WTC11 (cell line): ENCODE measurements at regions not wholly inside any gene's neighbourhood (a gene's known extent, or its start where the extent isn't known, plus 50 kb on each side); places are given as distances from the start of the nearest gene placed in this dataset.

Source experiments
- ATAC-seq: fragments of 200-7000 bp; cut with Tn5 transposase; 2 replicates; pipeline ENCODE4 v1.10.0; 2021; ENCODE audit warnings: mild to moderate bottlenecking, moderate library complexity
- CTCF ChIA-PET: fragments of 300-600 bp; sonication (Branson Sonifier 250); formaldehyde crosslinking; loops from one replicate; lab custom pipeline; 2021; ENCODE audit warnings: antibody characterized with exemption; lab: Charles Lee
- POLR2A ChIA-PET: fragments of 350-600 bp; sonication (Branson Sonifier 250); formaldehyde crosslinking; loops from one replicate; lab custom pipeline; 2021; ENCODE audit warnings: antibody characterized with exemption; lab: Charles Lee
- DNase-seq: peaks from one replicate; pipeline ENCODE4 v3.0.0; 2021; ENCODE audit warnings: low spot score
- H3K27ac Mint-ChIP-seq: 2 replicates; pipeline ENCODE4 v1.8.0; 2021; ENCODE audit warnings: mixed read lengths
- H3K27me3 Mint-ChIP-seq: 2 replicates; pipeline ENCODE4 v1.8.0; 2021; ENCODE audit warnings: low read depth, mild to moderate bottlenecking, moderate library complexity, mixed read lengths
- H3K36me3 Mint-ChIP-seq: 2 replicates; pipeline ENCODE4 v1.8.0; 2021; ENCODE audit warnings: mixed read lengths
- H3K4me1 Mint-ChIP-seq: 2 replicates; pipeline ENCODE4 v1.8.0; 2022; ENCODE audit warnings: mixed read lengths
- H3K4me3 Mint-ChIP-seq: 2 replicates; pipeline ENCODE4 v1.8.0; 2021; ENCODE audit warnings: mild to moderate bottlenecking, moderate library complexity, mixed read lengths
- H3K9me3 Mint-ChIP-seq: 2 replicates; pipeline ENCODE4 v1.8.0; 2021; ENCODE audit warnings: mixed read lengths
- ATF1 ChIP-seq: sonication (generic); formaldehyde crosslinking; IDR thresholded peaks from 2 replicates; pipeline ENCODE4 v1.8.1; 2023; ENCODE audit warnings: mild to moderate bottlenecking, moderate library complexity, missing genetic modification reagents
- ATF2 ChIP-seq: sonication (generic); formaldehyde crosslinking; IDR thresholded peaks from 2 replicates; pipeline ENCODE4 v1.8.1; 2022; ENCODE audit warnings: low read depth, missing genetic modification reagents, borderline replicate concordance
- CBFB ChIP-seq: sonication (generic); formaldehyde crosslinking; IDR thresholded peaks from 2 replicates; pipeline ENCODE4 v1.8.1; 2022; ENCODE audit warnings: mild to moderate bottlenecking, low read depth, missing genetic modification reagents
- CTCF ChIP-seq: fragments of 200-600 bp; IDR thresholded peaks from 2 replicates; pipeline ENCODE4 v1.8.0; 2022; ENCODE audit warnings: antibody characterized with exemption
- E2F4 ChIP-seq: sonication (generic); formaldehyde crosslinking; IDR thresholded peaks from 2 replicates; pipeline ENCODE4 v1.8.1; 2022; ENCODE audit warnings: low read depth, mild to moderate bottlenecking, moderate library complexity, missing genetic modification reagents, borderline replicate concordance
- EMX1 ChIP-seq: fragments of 250-450 bp; sonication (Bioruptor Pico); IDR thresholded peaks from 2 replicates; pipeline ENCODE4 v1.8.0; 2021; ENCODE audit warnings: mild to moderate bottlenecking
- ETV6 ChIP-seq: sonication (generic); formaldehyde crosslinking; IDR thresholded peaks from 2 replicates; pipeline ENCODE4 v1.8.1; 2022; ENCODE audit warnings: mild to moderate bottlenecking, missing genetic modification reagents
- FOXP4 ChIP-seq: sonication (generic); formaldehyde crosslinking; IDR thresholded peaks from 2 replicates; pipeline ENCODE4 v1.8.0; 2022; ENCODE audit warnings: mild to moderate bottlenecking, missing genetic modification reagents
- HMGXB4 ChIP-seq: sonication (generic); formaldehyde crosslinking; IDR thresholded peaks from 2 replicates; pipeline ENCODE4 v1.8.1; 2023; ENCODE audit warnings: mild to moderate bottlenecking, moderate library complexity, missing genetic modification reagents
- JAZF1 ChIP-seq: fragments of 250-450 bp; sonication (Bioruptor Pico); IDR thresholded peaks from 2 replicates; pipeline ENCODE4 v1.9.0; 2021; ENCODE audit warnings: moderate library complexity, mild to moderate bottlenecking, inconsistent platforms
- KAT7 ChIP-seq: sonication (generic); formaldehyde crosslinking; IDR thresholded peaks from 2 replicates; pipeline ENCODE4 v1.8.1; 2023; ENCODE audit warnings: missing genetic modification reagents, mild to moderate bottlenecking, borderline replicate concordance
- MAX ChIP-seq: sonication (generic); formaldehyde crosslinking; IDR thresholded peaks from 2 replicates; pipeline ENCODE4 v1.8.0; 2022; ENCODE audit warnings: mild to moderate bottlenecking, missing genetic modification reagents
- MLX ChIP-seq: sonication (generic); formaldehyde crosslinking; IDR thresholded peaks from 2 replicates; pipeline ENCODE4 v1.8.1; 2023; ENCODE audit warnings: mild to moderate bottlenecking, missing genetic modification reagents, moderate library complexity
- MYBL2 ChIP-seq: sonication (generic); formaldehyde crosslinking; IDR thresholded peaks from 2 replicates; pipeline ENCODE4 v1.8.1; 2023; ENCODE audit warnings: mild to moderate bottlenecking, moderate library complexity, missing genetic modification reagents
- NFE2L1 ChIP-seq: sonication (generic); formaldehyde crosslinking; IDR thresholded peaks from 2 replicates; pipeline ENCODE4 v1.8.1; 2023; ENCODE audit warnings: missing genetic modification reagents
- NR1H2 ChIP-seq: sonication (generic); formaldehyde crosslinking; IDR thresholded peaks from 2 replicates; pipeline ENCODE4 v1.9.0; 2021; ENCODE audit warnings: mild to moderate bottlenecking, moderate library complexity, missing genetic modification reagents
- PRRX2 ChIP-seq: fragments of 250-450 bp; sonication (Bioruptor Pico); IDR thresholded peaks from 2 replicates; pipeline ENCODE4 v1.8.0; 2021; ENCODE audit warnings: mild to moderate bottlenecking
- SMAD4 ChIP-seq: sonication (generic); formaldehyde crosslinking; IDR thresholded peaks from 2 replicates; pipeline ENCODE4 v1.8.0; 2022; ENCODE audit warnings: mild to moderate bottlenecking, missing genetic modification reagents
- TP53 ChIP-seq: sonication (generic); formaldehyde crosslinking; IDR thresholded peaks from 2 replicates; pipeline ENCODE4 v1.8.1; 2023; ENCODE audit warnings: mild to moderate bottlenecking, missing genetic modification reagents
- USF1 ChIP-seq: sonication (generic); formaldehyde crosslinking; IDR thresholded peaks from 2 replicates; pipeline ENCODE4 v1.8.0; 2022; ENCODE audit warnings: mild to moderate bottlenecking, missing genetic modification reagents
- USF2 ChIP-seq: sonication (generic); formaldehyde crosslinking; IDR thresholded peaks from 2 replicates; pipeline ENCODE4 v1.8.1; 2023; ENCODE audit warnings: mild to moderate bottlenecking, missing genetic modification reagents, moderate library complexity
- ZMAT4 ChIP-seq: fragments of 250-450 bp; sonication (Bioruptor Pico); IDR thresholded peaks from 2 replicates; pipeline ENCODE4 v1.9.0; 2021; ENCODE audit warnings: mild to moderate bottlenecking
- ZNF263 ChIP-seq: sonication (generic); formaldehyde crosslinking; IDR thresholded peaks from 2 replicates; pipeline ENCODE4 v1.8.1; 2022; ENCODE audit warnings: low read depth, mild to moderate bottlenecking, moderate library complexity, missing genetic modification reagents
- ZNF317 ChIP-seq: sonication (generic); formaldehyde crosslinking; IDR thresholded peaks from 2 replicates; pipeline ENCODE4 v1.8.1; 2023; ENCODE audit warnings: low read depth, mild to moderate bottlenecking, moderate library complexity, missing genetic modification reagents, borderline replicate concordance
- ZNF423 ChIP-seq: fragments of 250-450 bp; sonication (Bioruptor Pico); IDR thresholded peaks from 2 replicates; pipeline ENCODE4 v2.1.2; 2022; ENCODE audit warnings: mild to moderate bottlenecking, moderate library complexity

- H3K27ac Mint-ChIP-seq = no peak overlapping the region
- peaks cover 10% of the 10 kb centered on the region for H3K4me1 Mint-ChIP-seq
- peaks cover 25% of the 10 kb centered on the region for H3K9me3 Mint-ChIP-seq
- H3K4me3 Mint-ChIP-seq = no peak overlapping the region
- no peak for DNase-seq
- peaks cover 10% of the 10 kb centered on the region for H3K36me3 Mint-ChIP-seq
- TF ChIP-seq MAX = no peak
- TF ChIP-seq FOXP4 (CRISPR knock-in tag) = no peak
- no peak for TF ChIP-seq ZNF317 (CRISPR knock-in tag)
- no peak for TF ChIP-seq USF2 (CRISPR knock-in tag)
- no peak for TF ChIP-seq ZMAT4 (CRISPR knock-in tag)
- no peak for TF ChIP-seq NR1H2 (CRISPR knock-in tag)
- TF ChIP-seq USF1 (CRISPR knock-in tag) = no peak
- no peak for TF ChIP-seq EMX1 (CRISPR knock-in tag)
- TF ChIP-seq ATF1 = no peak
- no peak for TF ChIP-seq JAZF1 (CRISPR knock-in tag)
- TF ChIP-seq MYBL2 (CRISPR knock-in tag) = no peak
- TF ChIP-seq NFE2L1 (CRISPR knock-in tag) = no peak
- TF ChIP-seq SMAD4 = no peak
- TF ChIP-seq PRRX2 (CRISPR knock-in tag) = no peak
- TF ChIP-seq CBFB = no peak
- POLR2A ChIA-PET = no interaction called here
- no peak for ATAC-seq
- peaks cover 3% of the 10 kb centered on the region for H3K27me3 Mint-ChIP-seq
- CTCF ChIA-PET = interaction anchor here (1.1 kb wide), 1 partner anchor 183 kb away, joined by 5 read pairs; no protein-coding TSS in a partner anchor
Observed at GRCh38 chr12:124236625-124237031, 58.3 kb upstream of the RFLNA start.

GRCh38 chr12:124238886-124239285 lies 56.0 kb upstream of the RFLNA start:
- peaks cover 27% of the 10 kb centered on the region for H3K9me3 Mint-ChIP-seq
- H3K27me3 Mint-ChIP-seq = peaks cover 3% of the 10 kb centered on the region; the same call in 1 of the 2 replicates
- no peak overlapping the region for H3K4me3 Mint-ChIP-seq
- H3K36me3 Mint-ChIP-seq = peaks cover 10% of the 10 kb centered on the region
- TF ChIP-seq ETV6 (CRISPR knock-in tag) (no peak), E2F4 (CRISPR knock-in tag) (no peak), KAT7 (no peak), CTCF (no peak), ZNF423 (CRISPR knock-in tag) (no peak), ATF2 (CRISPR knock-in tag) (no peak), TP53 (no peak), ATF1 (no peak), ZNF263 (no peak), MLX (no peak), HMGXB4 (CRISPR knock-in tag) (no peak)
- ATAC-seq = no peak
- ChIA-PET POLR2A (no interaction called here), CTCF (no interaction called here)
- peaks cover 17% of the 10 kb centered on the region for H3K4me1 Mint-ChIP-seq
- DNase-seq = no peak
- H3K27ac Mint-ChIP-seq = no peak overlapping the region
